SJCRH30 (cell line): ENCODE measurements at regions not wholly inside any gene's neighbourhood (a gene's known extent, or its start where the extent isn't known, plus 50 kb on each side); places are given as distances from the start of the nearest gene placed in this dataset.
A peak's percentile ranks its signal among the peaks of the same experiment; 100 is the strongest.

ENCODE experiments used
- DNase-seq, 2 experiments: peaks; one replicate each; pipeline ENCODE4 v3.0.0-alpha.2; 2015 to 2020
- H3K27ac ChIP-seq: fragments of 250-450 bp; sonication (Bioruptor Pico); 2 replicates; pipeline ENCODE4 v1.5.1; 2020; ENCODE audit warnings: mild to moderate bottlenecking, moderate library complexity
- H3K27me3 ChIP-seq: fragments of 250-450 bp; sonication (Bioruptor Pico); 2 replicates; pipeline ENCODE4 v1.5.1; 2020; ENCODE audit warnings: mild to moderate bottlenecking, moderate library complexity
- H3K36me3 ChIP-seq: fragments of 250-450 bp; sonication (Bioruptor Pico); 2 replicates; pipeline ENCODE4 v1.5.1; 2020; ENCODE audit warnings: mild to moderate bottlenecking, moderate library complexity
- H3K4me1 ChIP-seq: fragments of 250-450 bp; sonication (Bioruptor Pico); 2 replicates; pipeline ENCODE4 v1.5.1; 2020; ENCODE audit warnings: mild to moderate bottlenecking, moderate library complexity
- H3K4me3 ChIP-seq: fragments of 250-450 bp; sonication (Bioruptor Pico); 2 replicates; pipeline ENCODE4 v1.5.1; 2020; ENCODE audit warnings: mild to moderate bottlenecking, moderate library complexity
- H3K9me3 ChIP-seq: fragments of 250-450 bp; sonication (Bioruptor Pico); replicated peaks from 2 replicates; pipeline ENCODE4 v1.5.1; 2020; ENCODE audit warnings: mild to moderate bottlenecking, moderate library complexity

- no peaks in the 10 kb centered on the region for H3K4me1 ChIP-seq
- no peaks in the 10 kb centered on the region for H3K36me3 ChIP-seq
- no peak overlapping the region for H3K4me3 ChIP-seq
- H3K9me3 ChIP-seq = no peaks in the 10 kb centered on the region
- H3K27ac ChIP-seq = no peak overlapping the region
- no peak for DNase-seq
- H3K27me3 ChIP-seq = peaks cover 4% of the 10 kb centered on the region; the same call in 1 of the 2 replicates
Observed at GRCh38 chr2:18741895-18742732, 152.7 kb upstream of the NT5C1B start.

GRCh38 chr2:18741191-18741590 lies 151.8 kb upstream of the NT5C1B start:
- no peaks in the 10 kb centered on the region for H3K9me3 ChIP-seq
- H3K4me3 ChIP-seq = no peak overlapping the region
- no peak overlapping the region for H3K27ac ChIP-seq
- no peaks in the 10 kb centered on the region for H3K36me3 ChIP-seq
- peaks cover 4% of the 10 kb centered on the region; the same call in 1 of the 2 replicates for H3K27me3 ChIP-seq
- DNase-seq = no peak
- no peaks in the 10 kb centered on the region for H3K4me1 ChIP-seq

GRCh38 chr2:18740474-18740881 lies 151.1 kb upstream of the NT5C1B start:
- no peaks in the 10 kb centered on the region for H3K36me3 ChIP-seq
- no peaks in the 10 kb centered on the region for H3K9me3 ChIP-seq
- peaks cover 4% of the 10 kb centered on the region; the same call in 1 of the 2 replicates for H3K27me3 ChIP-seq
- DNase-seq = peak in 1 of 2 experiments; percentile 16
- H3K4me1 ChIP-seq = no peaks in the 10 kb centered on the region
- no peak overlapping the region for H3K27ac ChIP-seq
- no peak overlapping the region for H3K4me3 ChIP-seq

- Histone ChIP-seq H3K9me3 (no peaks in the 10 kb centered on the region), H3K4me1 (no peaks in the 10 kb centered on the region), H3K4me3 (no peak overlapping the region), H3K36me3 (no peaks in the 10 kb centered on the region), H3K27me3 (no peaks in the 10 kb centered on the region), H3K27ac (no peak overlapping the region)
- no peak for DNase-seq
Observed at GRCh38 chr2:18731666-18732065, 142.3 kb upstream of the NT5C1B start.

GRCh38 chr2:18724371-18725145 lies 135.2 kb upstream of the NT5C1B start:
- H3K4me1 ChIP-seq = peaks cover 10% of the 10 kb centered on the region
- no peak overlapping the region for H3K27ac ChIP-seq
- no peak overlapping the region for H3K4me3 ChIP-seq
- no peaks in the 10 kb centered on the region for H3K27me3 ChIP-seq
- no peaks in the 10 kb centered on the region for H3K9me3 ChIP-seq
- DNase-seq = no peak
- no peaks in the 10 kb centered on the region for H3K36me3 ChIP-seq

GRCh38 chr2:18723219-18723618 lies 133.8 kb upstream of the NT5C1B start:
- H3K9me3 ChIP-seq = no peaks in the 10 kb centered on the region
- H3K27me3 ChIP-seq = no peaks in the 10 kb centered on the region
- H3K4me3 ChIP-seq = no peak overlapping the region
- H3K4me1 ChIP-seq = peaks cover 10% of the 10 kb centered on the region
- no peak for DNase-seq
- H3K27ac ChIP-seq = no peak overlapping the region
- H3K36me3 ChIP-seq = no peaks in the 10 kb centered on the region

- Histone ChIP-seq H3K4me1 (peaks cover 10% of the 10 kb centered on the region), H3K27ac (no peak overlapping the region), H3K36me3 (no peaks in the 10 kb centered on the region), H3K4me3 (no peak overlapping the region), H3K27me3 (no peaks in the 10 kb centered on the region), H3K9me3 (no peaks in the 10 kb centered on the region)
- no peak for DNase-seq
Observed at GRCh38 chr2:18722101-18722500, 132.7 kb upstream of the NT5C1B start.

GRCh38 chr2:18721038-18721922 lies 131.9 kb upstream of the NT5C1B start:
- H3K36me3 ChIP-seq = no peaks in the 10 kb centered on the region
- H3K4me1 ChIP-seq = peaks cover 10% of the 10 kb centered on the region
- H3K27me3 ChIP-seq = no peaks in the 10 kb centered on the region
- H3K27ac ChIP-seq = no peak overlapping the region
- H3K9me3 ChIP-seq = no peaks in the 10 kb centered on the region
- no peak overlapping the region for H3K4me3 ChIP-seq
- no peak for DNase-seq

GRCh38 chr2:18719978-18720775 lies 130.8 kb upstream of the NT5C1B start:
- no peaks in the 10 kb centered on the region for H3K36me3 ChIP-seq
- H3K27me3 ChIP-seq = no peaks in the 10 kb centered on the region
- H3K4me1 ChIP-seq = peaks cover 10% of the 10 kb centered on the region
- H3K9me3 ChIP-seq = no peaks in the 10 kb centered on the region
- peak; percentile 39 to 45 for DNase-seq
- no peak overlapping the region for H3K4me3 ChIP-seq
- no peak overlapping the region for H3K27ac ChIP-seq

- H3K27me3 ChIP-seq = no peaks in the 10 kb centered on the region
- DNase-seq = no peak
- no peaks in the 10 kb centered on the region for H3K36me3 ChIP-seq
- no peaks in the 10 kb centered on the region; the same call in 1 of the 2 replicates for H3K4me1 ChIP-seq
- no peak overlapping the region for H3K4me3 ChIP-seq
- H3K27ac ChIP-seq = no peak overlapping the region
- H3K9me3 ChIP-seq = no peaks in the 10 kb centered on the region
Observed at GRCh38 chr2:18708203-18708715, 118.9 kb upstream of the NT5C1B start.

- no peaks in the 10 kb centered on the region for H3K27me3 ChIP-seq
- no peak overlapping the region for H3K27ac ChIP-seq
- no peak for DNase-seq
- no peak overlapping the region for H3K4me3 ChIP-seq
- H3K9me3 ChIP-seq = no peaks in the 10 kb centered on the region
- no peaks in the 10 kb centered on the region; the same call in 1 of the 2 replicates for H3K4me1 ChIP-seq
- no peaks in the 10 kb centered on the region for H3K36me3 ChIP-seq
Observed at GRCh38 chr2:18706001-18706400, 116.6 kb upstream of the NT5C1B start.

GRCh38 chr2:18704276-18704675 lies 114.9 kb upstream of the NT5C1B start:
- no peak for DNase-seq
- Histone ChIP-seq H3K4me1 (no peaks in the 10 kb centered on the region; the same call in 1 of the 2 replicates), H3K27me3 (no peaks in the 10 kb centered on the region)

GRCh38 chr2:18703555-18703954 lies 114.2 kb upstream of the NT5C1B start:
- no peaks in the 10 kb centered on the region for H3K9me3 ChIP-seq

More at GRCh38 chr2:18704276-18704675, 114.9 kb upstream of the NT5C1B start:
- Histone ChIP-seq H3K27ac (no peak overlapping the region), H3K4me3 (no peak overlapping the region), H3K36me3 (no peaks in the 10 kb centered on the region), H3K9me3 (no peaks in the 10 kb centered on the region)

GRCh38 chr2:18701981-18702380 lies 112.6 kb upstream of the NT5C1B start:
- Histone ChIP-seq H3K4me1 (no peaks in the 10 kb centered on the region), H3K27ac (no peak overlapping the region), H3K27me3 (no peaks in the 10 kb centered on the region), H3K36me3 (no peaks in the 10 kb centered on the region), H3K9me3 (no peaks in the 10 kb centered on the region), H3K4me3 (no peak overlapping the region)
- DNase-seq = no peak

More at GRCh38 chr2:18703555-18703954, 114.2 kb upstream of the NT5C1B start:
- Histone ChIP-seq H3K27ac (no peak overlapping the region), H3K27me3 (no peaks in the 10 kb centered on the region), H3K4me1 (no peaks in the 10 kb centered on the region), H3K4me3 (no peak overlapping the region), H3K36me3 (no peaks in the 10 kb centered on the region)
- DNase-seq = no peak
